Activated CD4-positive, CD25-positive, alpha-beta regulatory T cell treated with anti-CD3 and anti-CD28 coated beads, Interleukin-2, amount 50 U/mL, for 16 hours (primary cell): ENCODE measurements at regions not wholly inside any gene's neighbourhood (a gene's known extent, or its start where the extent isn't known, plus 50 kb on each side); places are given as distances from the start of the nearest gene placed in this dataset.
"Not testable (repeated sequence)": the region's sequence is repeated elsewhere in the genome, so short reads cannot be mapped to it uniquely, and the experiment has no call there.

Experiments
- DNase-seq: peaks from one replicate; pipeline ENCODE4 v3.0.0-alpha.2; 2020; ENCODE audit warnings: low read depth, low spot score

- no peak for DNase-seq
Measured at GRCh38 chr19:28602675-28603298, 610.2 kb downstream of the UQCRFS1 start.

GRCh38 chr19:28601723-28602440 lies 611.1 kb downstream of the UQCRFS1 start:
- no peak for DNase-seq

DNA sequence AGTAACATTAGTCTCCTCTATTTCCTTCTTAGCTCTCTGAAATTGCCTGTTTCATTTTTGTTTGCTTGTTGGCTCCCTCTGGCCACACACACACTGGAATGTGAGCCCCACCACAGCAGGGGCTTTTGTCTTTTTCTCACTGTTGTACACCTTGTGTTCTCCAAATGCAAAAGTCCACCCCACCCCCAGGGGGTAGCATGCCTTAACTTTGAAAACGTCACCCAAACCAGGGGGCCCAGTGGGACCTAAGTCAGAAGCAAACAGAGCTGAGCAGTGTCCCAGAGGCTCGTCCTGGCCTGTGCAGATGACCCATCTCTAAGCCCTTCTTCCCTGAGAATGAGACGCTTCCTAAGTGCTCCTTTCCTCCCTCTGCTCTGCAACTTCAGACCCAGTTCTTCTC lies 614.1 kb downstream of the UQCRFS1 start:
- no peak for DNase-seq

- DNase-seq = no peak
Measured at GRCh38 chr19:28596561-28597071, 616.3 kb downstream of the UQCRFS1 start.

GRCh38 chr19:28595722-28596480 lies 617.0 kb downstream of the UQCRFS1 start:
- DNase-seq = no peak

- DNase-seq = no peak
Measured at GRCh38 chr19:28594737-28595136, 618.2 kb downstream of the UQCRFS1 start.

- DNase-seq = not testable (repeated sequence)
Measured at GRCh38 chr19:28589991-28590411, 623.0 kb downstream of the UQCRFS1 start.

- no peak for DNase-seq
Measured at GRCh38 chr19:28586474-28586873, 626.5 kb downstream of the UQCRFS1 start.

DNA sequence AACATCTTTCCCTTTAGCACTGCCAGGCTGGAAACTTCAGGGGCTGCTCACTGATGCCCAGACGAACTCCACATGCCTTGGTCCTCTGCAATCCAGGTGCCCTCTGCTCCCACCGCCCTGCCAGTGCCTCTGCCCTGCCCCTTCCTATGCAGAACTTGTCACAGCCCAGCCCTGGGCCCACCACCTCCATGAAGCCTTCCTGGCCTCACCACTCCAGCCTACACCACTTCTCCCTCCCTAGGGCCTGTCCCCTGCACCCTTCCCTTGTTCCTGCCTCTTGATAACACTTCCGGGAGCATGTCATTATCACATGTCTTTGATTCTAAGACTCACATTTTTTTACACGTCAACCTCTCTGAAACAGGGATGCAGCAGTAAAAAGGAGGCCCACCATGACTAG lies 627.2 kb downstream of the UQCRFS1 start:
- no peak for DNase-seq

- DNase-seq = no peak
Measured at GRCh38 chr19:28583713-28584112, 629.2 kb downstream of the UQCRFS1 start.

- no peak for DNase-seq
Measured at GRCh38 chr19:28583242-28583641, 629.7 kb downstream of the UQCRFS1 start.

DNA sequence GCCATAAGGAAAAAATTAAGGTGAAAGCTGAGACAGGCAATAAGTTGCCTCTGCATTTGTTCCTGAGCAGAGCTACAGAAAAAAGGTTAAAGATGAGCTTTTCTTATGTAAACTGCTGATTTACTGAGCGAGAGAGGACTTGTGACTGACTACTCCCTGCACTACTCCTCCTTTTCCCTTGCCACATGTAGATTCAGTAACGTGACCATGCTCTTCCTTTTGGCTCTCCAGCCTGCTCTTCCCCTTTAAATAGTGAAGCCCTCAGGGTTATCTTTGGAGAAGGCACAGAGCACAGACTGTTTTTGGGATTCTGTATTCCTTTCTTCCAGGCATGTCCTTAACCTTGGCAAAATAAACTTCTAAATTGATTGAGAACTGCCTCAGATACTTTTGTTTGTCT lies 630.2 kb downstream of the UQCRFS1 start:
- DNase-seq = no peak

DNA sequence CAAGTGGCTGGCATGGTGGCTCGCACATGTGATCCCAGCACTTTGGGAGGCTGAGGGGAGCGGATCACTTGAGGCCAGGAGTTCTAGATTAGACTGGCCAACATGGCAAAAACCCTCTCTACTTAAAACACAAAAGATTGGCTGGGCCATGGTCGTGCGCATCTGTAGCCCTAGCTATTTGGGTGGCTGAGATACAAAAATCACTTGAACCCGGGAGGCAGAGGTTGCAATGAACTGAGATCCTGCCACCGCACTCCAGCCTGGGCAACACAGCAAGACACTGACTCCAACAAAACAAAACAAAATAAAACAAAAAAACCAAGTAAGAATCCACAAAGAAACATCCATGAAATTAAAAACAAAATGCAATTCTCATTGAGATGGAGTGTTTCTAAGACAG lies 630.6 kb downstream of the UQCRFS1 start:
- no peak for DNase-seq

DNA sequence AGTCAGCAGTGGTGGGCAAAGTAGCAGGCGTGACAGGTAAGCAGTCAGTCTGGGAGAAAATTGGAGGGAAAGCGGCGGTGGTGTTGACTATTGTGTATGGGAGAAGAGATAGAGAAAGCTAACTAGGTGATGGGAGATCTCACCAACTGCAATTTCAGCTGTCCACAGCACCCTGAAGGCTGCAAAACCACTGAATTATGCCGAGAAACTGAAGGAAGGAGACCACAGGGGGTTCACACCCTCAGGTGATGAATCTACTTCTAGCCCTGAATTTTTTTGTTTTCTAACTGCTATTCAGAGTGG lies 631.5 kb downstream of the UQCRFS1 start:
- DNase-seq = no peak

- DNase-seq = no peak
Measured at GRCh38 chr19:28578786-28579505, 634.0 kb downstream of the UQCRFS1 start.

DNA sequence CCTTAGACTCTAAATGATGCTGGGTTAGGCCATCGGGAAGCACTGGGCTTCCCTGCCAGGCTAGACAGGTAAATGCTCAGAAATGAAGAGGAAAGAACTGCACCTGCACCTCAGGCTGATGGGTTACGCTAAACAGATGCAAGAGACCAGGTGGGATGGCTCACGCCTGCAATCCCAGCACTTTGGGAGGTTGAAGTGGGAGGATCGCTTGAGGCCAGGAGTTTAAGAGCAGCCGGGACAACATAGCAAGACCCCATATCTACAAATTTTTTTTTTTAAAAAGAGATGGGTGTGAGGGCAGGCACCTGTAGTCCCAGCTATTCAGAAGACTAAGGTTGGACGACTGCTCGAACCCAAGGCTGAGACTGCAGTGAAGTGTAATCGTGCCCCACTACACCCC lies 634.7 kb downstream of the UQCRFS1 start:
- no peak for DNase-seq

- no peak for DNase-seq
Measured at GRCh38 chr19:28577666-28578065, 635.3 kb downstream of the UQCRFS1 start.

- DNase-seq = no peak
Measured at GRCh38 chr19:28577233-28577632, 635.7 kb downstream of the UQCRFS1 start.

DNA sequence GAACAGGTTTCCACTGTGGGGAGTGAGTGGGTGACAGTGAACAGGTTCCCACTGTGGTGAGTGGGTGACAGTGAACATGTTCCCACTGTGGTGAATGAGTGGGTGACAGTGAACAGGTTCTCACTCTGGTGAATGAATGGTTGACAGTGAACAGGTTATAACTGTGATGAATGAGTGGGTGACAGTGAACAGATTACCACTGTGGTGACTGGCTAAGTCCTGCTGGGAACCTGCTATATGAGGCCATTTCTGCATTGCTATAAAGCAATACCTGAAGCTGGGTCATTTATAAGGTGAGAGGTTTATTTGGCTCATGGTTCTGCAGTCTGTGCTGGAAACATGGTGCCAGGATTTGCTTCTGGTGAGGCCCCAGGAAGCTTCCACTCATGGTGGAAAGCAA lies 637.1 kb downstream of the UQCRFS1 start:
- DNase-seq = no peak

DNA sequence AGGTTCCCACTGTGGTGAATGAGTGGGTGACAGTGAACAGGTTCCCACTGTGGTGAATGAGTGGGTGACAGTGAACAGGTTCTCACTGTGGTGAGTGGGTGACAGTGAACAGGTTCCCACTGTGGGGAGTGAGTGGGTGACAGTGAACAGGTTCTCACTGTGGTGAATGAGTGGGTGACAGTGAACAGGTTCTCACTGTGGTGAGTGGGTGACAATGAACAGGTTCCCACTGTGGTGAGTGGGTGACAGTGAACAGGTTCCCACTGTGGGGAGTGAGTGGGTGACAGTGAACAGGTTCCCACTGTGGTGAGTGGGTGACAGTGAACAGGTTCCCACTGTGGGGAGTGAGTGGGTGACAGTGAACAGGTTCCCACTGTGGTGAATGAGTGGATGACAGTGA lies 637.6 kb downstream of the UQCRFS1 start:
- DNase-seq = not testable (repeated sequence)

GRCh38 chr19:28574212-28574611 lies 638.7 kb downstream of the UQCRFS1 start:
- DNase-seq = no peak
